H1 (cell line): ENCODE measurements at regions not wholly inside any gene's neighbourhood (a gene's known extent, or its start where the extent isn't known, plus 50 kb on each side); places are given as distances from the start of the nearest gene placed in this dataset.

Experiments
- CTCF ChIA-PET: fragments of 300-600 bp; sonication (Branson Sonifier 250); formaldehyde crosslinking; loops from one replicate; lab custom pipeline; 2021; ENCODE audit not compliant: partially characterized antibody; lab: Charles Lee
- POLR2A ChIA-PET: fragments of 300-600 bp; sonication (Branson Sonifier 250); formaldehyde crosslinking; loops from one replicate; lab custom pipeline; 2021; ENCODE audit warnings: inconsistent platforms; ENCODE audit not compliant: partially characterized antibody; lab: Charles Lee
- DNase-seq, 2 experiments: peaks; one replicate each; pipeline versions ENCODE4 v3.0.0 to v3.0.0-alpha.2; 2010 to 2022; ENCODE audit warnings: low spot score in 2 of 2, low read depth in 1 of 2, mixed read lengths in 1 of 2
- FAIRE-seq: peaks from 2 replicates; lab custom pipeline; 2011; peaks lifted over from hg19 to GRCh38; lab: Jason Lieb, UNC
- H2AFZ ChIP-seq: 2 replicates; pipeline ENCODE4 v1.8.1; 2012; ENCODE audit warnings: low read length, inconsistent platforms
- H2AK5ac ChIP-seq: 2 replicates; pipeline ENCODE4 v1.6.1; 2013; ENCODE audit warnings: low read depth, low read length
- H2BK120ac ChIP-seq: replicated peaks from 2 replicates; pipeline ENCODE3; 2013; ENCODE audit warnings: low read depth, low read length, inconsistent platforms
- H2BK12ac ChIP-seq: 2 replicates; pipeline ENCODE4 v1.6.1; 2013; ENCODE audit warnings: low read depth, low read length
- H2BK15ac ChIP-seq: 2 replicates; pipeline ENCODE4 v1.6.1; 2013; ENCODE audit warnings: low read length
- H2BK20ac ChIP-seq: 2 replicates; pipeline ENCODE4 v1.6.1; 2013; ENCODE audit warnings: low read length
- H2BK5ac ChIP-seq: 2 replicates; pipeline ENCODE4 v1.6.1; 2013; ENCODE audit warnings: low read depth, low read length
- H3K14ac ChIP-seq: 2 replicates; pipeline ENCODE4 v1.6.1; 2013; ENCODE audit warnings: inconsistent platforms; ENCODE audit not compliant: insufficient read length
- H3K18ac ChIP-seq: 2 replicates; pipeline ENCODE4 v1.6.1; 2013; ENCODE audit warnings: low read length; ENCODE audit errors: extremely low read depth
- H3K23ac ChIP-seq: 2 replicates; pipeline ENCODE4 v1.6.1; 2013; ENCODE audit warnings: inconsistent platforms; ENCODE audit not compliant: insufficient read length
- H3K23me2 ChIP-seq: 2 replicates; pipeline ENCODE4 v1.6.1; 2013; ENCODE audit warnings: low read depth, low read length
- H3K27ac ChIP-seq: 2 replicates; pipeline ENCODE4 v1.6.1; 2011; ENCODE audit warnings: low read depth, low read length, inconsistent platforms
- H3K27me3 ChIP-seq, 4 experiments: replicated peaks in 1 of 4; 1 replicate in 1 of 4; 2 replicates in 3 of 4; pipeline versions ENCODE4 v1.6.1 to v1.8.1; 2011 to 2013; ENCODE audit warnings: low read length in 3 of 4, mild to moderate bottlenecking in 3 of 4, inconsistent platforms in 2 of 4, mixed read lengths in 2 of 4, moderate library complexity in 1 of 4; ENCODE audit not compliant: control insufficient read depth in 3 of 4, insufficient read depth in 3 of 4; ENCODE audit errors: extremely low read depth in 1 of 4
- H3K36me3 ChIP-seq, 4 experiments: 2 replicates each; pipeline versions ENCODE4 v1.6.1 to v1.8.1; 2011 to 2013; ENCODE audit warnings: mild to moderate bottlenecking in 4 of 4, low read length in 3 of 4, moderate library complexity in 2 of 4, control low read depth in 1 of 4, inconsistent platforms in 1 of 4; ENCODE audit not compliant: insufficient read depth in 4 of 4, control insufficient read depth in 2 of 4
- H3K4ac ChIP-seq: replicated peaks from 2 replicates; pipeline ENCODE3; 2013; ENCODE audit warnings: low read length, low read depth, mixed read lengths, inconsistent platforms; ENCODE audit not compliant: insufficient read length
- H3K4me1 ChIP-seq, 4 experiments: replicated peaks in 1 of 4; 1 replicate in 1 of 4; 2 replicates in 3 of 4; pipeline versions ENCODE4 v1.6.1 to v1.8.1; 2011 to 2013; ENCODE audit warnings: low read length in 3 of 4, inconsistent platforms in 2 of 4, mixed read lengths in 1 of 4; ENCODE audit not compliant: insufficient read depth in 4 of 4, control insufficient read depth in 3 of 4
- H3K4me2 ChIP-seq, 2 experiments: 2 replicates each; pipeline versions ENCODE4 v1.6.1 to v1.8.1; 2011 to 2013; ENCODE audit warnings: low read depth in 2 of 2, low read length in 2 of 2, control low read depth in 1 of 2, inconsistent platforms in 1 of 2, mild to moderate bottlenecking in 1 of 2; ENCODE audit not compliant: insufficient read depth in 1 of 2
- H3K4me3 ChIP-seq, 4 experiments: fragments of 200-600, 300-600 bp in 1 of 4; sonication (generic), shearing (Covaris generic), sonication (Bioruptor Twin) in 1 of 4; 2 replicates each; pipeline versions ENCODE4 v1.5.1 to v1.8.1; 2011 to 2016; ENCODE audit warnings: low read length in 4 of 4, low read depth in 3 of 4, control low read depth in 2 of 4, inconsistent platforms in 2 of 4, mild to moderate bottlenecking in 2 of 4, mixed read lengths in 1 of 4, moderate library complexity in 1 of 4; ENCODE audit not compliant: insufficient read depth in 2 of 4; ENCODE audit errors: extremely low read depth in 1 of 4
- H3K56ac ChIP-seq: replicated peaks from 2 replicates; pipeline ENCODE3; 2013; ENCODE audit warnings: low read depth, mild to moderate bottlenecking, mixed read lengths, low read length, inconsistent platforms; ENCODE audit not compliant: insufficient read length
- H3K79me1 ChIP-seq: 2 replicates; pipeline ENCODE4 v1.6.1; 2013; ENCODE audit warnings: low read depth, low read length, control low read depth
- H3K79me2 ChIP-seq, 2 experiments: 2 replicates each; pipeline versions ENCODE4 v1.6.1 to v1.8.1; 2012 to 2013; ENCODE audit warnings: low read length in 2 of 2, mild to moderate bottlenecking in 2 of 2, inconsistent platforms in 1 of 2; ENCODE audit not compliant: insufficient read depth in 2 of 2, control insufficient read depth in 1 of 2
- H3K9ac ChIP-seq, 4 experiments: replicated peaks in 1 of 4; 1 replicate in 1 of 4; 2 replicates in 3 of 4; pipeline versions ENCODE4 v1.6.1 to v1.8.1; 2011 to 2013; ENCODE audit warnings: low read depth in 3 of 4, low read length in 3 of 4, control low read depth in 2 of 4, mild to moderate bottlenecking in 2 of 4, moderate library complexity in 2 of 4, inconsistent platforms in 1 of 4; ENCODE audit errors: extremely low read depth in 1 of 4
- H3K9me3 ChIP-seq, 2 experiments: 2 replicates each; pipeline versions ENCODE4 v1.6.1 to v1.8.1; 2012 to 2013; ENCODE audit warnings: mild to moderate bottlenecking in 2 of 2, moderate library complexity in 2 of 2, control low read depth in 1 of 2, inconsistent platforms in 1 of 2, low read depth in 1 of 2, low read length in 1 of 2, mixed read lengths in 1 of 2; ENCODE audit not compliant: insufficient read depth in 2 of 2
- H4K20me1 ChIP-seq, 2 experiments: replicated peaks in 1 of 2; 2 replicates each; pipeline versions ENCODE3 to v1.8.1; 2011 to 2013; ENCODE audit warnings: inconsistent platforms in 2 of 2, low read length in 2 of 2, mild to moderate bottlenecking in 1 of 2; ENCODE audit not compliant: insufficient read depth in 2 of 2, control insufficient read depth in 1 of 2
- H4K5ac ChIP-seq: 2 replicates; pipeline ENCODE4 v1.6.1; 2013; ENCODE audit warnings: low read length, low read depth, mixed read lengths, inconsistent platforms; ENCODE audit not compliant: insufficient read length
- H4K8ac ChIP-seq: 2 replicates; pipeline ENCODE4 v1.8.0; 2013; ENCODE audit warnings: mild to moderate bottlenecking, moderate library complexity, low read length, inconsistent platforms; ENCODE audit not compliant: insufficient read depth; ENCODE audit errors: extremely low read depth
- H4K91ac ChIP-seq: replicated peaks from 2 replicates; pipeline ENCODE3; 2013; ENCODE audit warnings: low read length, mixed read lengths, inconsistent platforms; ENCODE audit not compliant: insufficient read length
- ASH2L ChIP-seq: fragments of 200-600, 300-600 bp; sonication (generic); IDR thresholded peaks from one replicate; pipeline ENCODE4 v1.7.1; 2017; ENCODE audit warnings: low read length
- BACH1 ChIP-seq: IDR thresholded peaks from 2 replicates; pipeline ENCODE4 v1.6.1; 2012; ENCODE audit warnings: low read length, improper control_type of control experiment
- CHD2 ChIP-seq: IDR thresholded peaks from 2 replicates; pipeline ENCODE4 v1.6.1; 2012; ENCODE audit warnings: low read length, improper control_type of control experiment
- EP300 ChIP-seq, 2 experiments: IDR thresholded peaks; 1 replicate in 1 of 2; 2 replicates in 1 of 2; pipeline ENCODE4 v1.6.1; 2011 to 2012; ENCODE audit warnings: low read depth in 2 of 2, low read length in 2 of 2, mild to moderate bottlenecking in 2 of 2, borderline replicate concordance in 1 of 2, inconsistent platforms in 1 of 2, moderate library complexity in 1 of 2
- GTF2F1 ChIP-seq: IDR thresholded peaks from 2 replicates; pipeline ENCODE4 v1.6.1; 2012; ENCODE audit warnings: low read depth, low read length, improper control_type of control experiment, borderline replicate concordance
- JUN ChIP-seq: IDR thresholded peaks from 2 replicates; pipeline ENCODE4 v1.6.1; 2011; ENCODE audit warnings: low read depth, mild to moderate bottlenecking, improper control_type of control experiment, low read length
- KDM1A ChIP-seq: fragments of 200-600, 300-600 bp; sonication (generic); IDR thresholded peaks from 2 replicates; pipeline ENCODE4 v1.7.1; 2016; ENCODE audit warnings: mild to moderate bottlenecking, low read length, borderline replicate concordance
- KDM4A ChIP-seq: IDR thresholded peaks from one replicate; pipeline ENCODE4 v1.7.1; 2012; ENCODE audit warnings: low read depth, mild to moderate bottlenecking, moderate library complexity, low read length, inconsistent platforms; ENCODE audit not compliant: severe bottlenecking
- KDM5A ChIP-seq: fragments of 200-600 bp; IDR thresholded peaks from 2 replicates; pipeline ENCODE4 v1.7.1; 2012; ENCODE audit warnings: mild to moderate bottlenecking, low read length, inconsistent platforms, mixed read lengths
- MAFK ChIP-seq: IDR thresholded peaks from 2 replicates; pipeline ENCODE4 v1.6.1; 2012; ENCODE audit warnings: low read depth, mild to moderate bottlenecking, improper control_type of control experiment, low read length
- POU5F1 ChIP-seq: IDR thresholded peaks from 2 replicates; pipeline ENCODE4 v1.6.1; 2011; ENCODE audit warnings: low read depth, mild to moderate bottlenecking, low read length, moderate library complexity
- RAD21 ChIP-seq, 2 experiments: IDR thresholded peaks in 1 of 2; conservative IDR thresholded peaks in 1 of 2; 2 replicates each; pipeline ENCODE4 v1.6.1; 2011; ENCODE audit warnings: low read depth in 2 of 2, low read length in 2 of 2, improper control_type of control experiment in 1 of 2, inconsistent platforms in 1 of 2, mild to moderate bottlenecking in 1 of 2, moderate library complexity in 1 of 2
- SIX5 ChIP-seq: IDR thresholded peaks from 2 replicates; pipeline ENCODE4 v1.6.1; 2011; ENCODE audit warnings: mild to moderate bottlenecking, low read depth, low read length
- TEAD4 ChIP-seq: IDR thresholded peaks from 2 replicates; pipeline ENCODE4 v1.6.1; 2012; ENCODE audit warnings: low read depth, low read length, inconsistent platforms, mixed read lengths
- WGBS, 2 experiments: shearing (Covaris generic) in 1 of 2; methylation state at CpG; one replicate each; pipeline versions ENCODE4 v1.1.6 to v1.1.7; 2013 to 2015; ENCODE audit warnings: low lambda C conversion rate in 2 of 2, mixed read lengths in 2 of 2, inconsistent platforms in 1 of 2, low coverage in 1 of 2, missing lambda C conversion rate in 1 of 2; ENCODE audit not compliant: insufficient replicate concordance in 2 of 2, insufficient coverage in 1 of 2, insufficient read length in 1 of 2; ENCODE audit errors: extremely low coverage in 1 of 2, missing lambda C conversion rate in 1 of 2; 5-methylcytosine and 5-hydroxymethylcytosine counted together

DNA sequence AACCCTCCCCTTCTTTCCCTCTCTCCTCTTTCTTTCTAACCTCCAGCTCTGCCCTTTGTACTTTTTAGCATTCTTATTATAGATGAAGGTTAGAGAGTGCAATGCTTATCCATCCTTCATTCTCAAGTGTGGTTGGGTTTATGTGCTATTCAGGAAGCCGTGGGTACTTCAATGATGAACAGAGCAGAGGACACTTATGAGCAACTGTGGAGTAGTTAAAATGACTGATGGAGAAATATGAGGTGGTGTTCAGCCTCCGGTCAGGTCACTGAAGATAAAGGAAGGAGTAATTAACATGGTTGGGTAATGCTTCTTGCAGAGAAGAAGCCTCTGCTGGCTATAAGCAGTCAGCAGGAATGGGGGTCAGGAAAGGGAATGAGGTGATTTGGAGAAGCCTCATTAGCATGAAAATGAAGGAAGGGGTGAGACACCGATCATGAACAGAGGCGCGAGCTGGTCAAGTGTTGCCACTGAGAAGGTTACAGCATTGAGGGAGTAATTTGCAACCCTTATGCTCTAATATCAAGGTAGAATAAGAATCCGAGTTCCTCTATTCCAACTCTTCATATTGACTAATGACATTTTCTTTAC, 174.7 kb downstream of the LPIN1 start:
- WGBS, 2 experiments, result 59% methylated on average over 6 of the region's 6 CpGs; no CpG with 5 or more reads in 1 of the 2 experiments
- H4K5ac ChIP-seq, result no peak overlapping the region
- no peak overlapping the region for H3K9ac ChIP-seq
- no peak overlapping the region for H3K14ac ChIP-seq
- no peak overlapping the region for H2BK12ac ChIP-seq
- H3K18ac ChIP-seq, result no peak overlapping the region; the same call in 1 of the 2 replicates
- no peak overlapping the region for H3K27ac ChIP-seq
- no peak overlapping the region for H2BK15ac ChIP-seq
- no peak overlapping the region for H4K91ac ChIP-seq
- no peaks in the 10 kb centered on the region for H3K79me2 ChIP-seq
- no peaks in the 10 kb centered on the region for H3K79me1 ChIP-seq
- no peaks in the 10 kb centered on the region for H4K20me1 ChIP-seq
- H2BK20ac ChIP-seq, result 0 out of 2 replicates have a peak overlapping the region, but pooled peaks have one; percentile 13
- POLR2A ChIA-PET, result interaction anchor here (0.6 kb wide), 1 partner anchor 152 kb away, joined by 3 read pairs; no protein-coding TSS in a partner anchor
- no peak overlapping the region for H2BK120ac ChIP-seq
- no peaks in the 10 kb centered on the region; a peak in 1 of 7 replicates for H3K27me3 ChIP-seq
- no peak overlapping the region for H2AK5ac ChIP-seq
- H4K8ac ChIP-seq, result no peak overlapping the region
- H3K4me2 ChIP-seq, result 0 out of 4 replicates have a peak overlapping the region, but pooled peaks of 1 of the 2 experiments have one; percentile 28
- no peak overlapping the region for H3K23ac ChIP-seq
- no peak overlapping the region for H3K4me3 ChIP-seq
- FAIRE-seq (no peak), DNase-seq (no peak)
- no peaks in the 10 kb centered on the region for H3K36me3 ChIP-seq
- H3K9me3 ChIP-seq, result no peaks in the 10 kb centered on the region; a peak in 1 of 4 replicates
- H3K56ac ChIP-seq, result no peak overlapping the region
- H3K23me2 ChIP-seq, result no peaks in the 10 kb centered on the region
- CTCF ChIA-PET, result interaction anchor here (0.6 to 1.4 kb wide), 5 partner anchors 20 to 1939 kb away, joined by 3 to 5 read pairs (median 3); no protein-coding TSS in a partner anchor
- no peak overlapping the region for H2AFZ ChIP-seq
- no peak overlapping the region for H2BK5ac ChIP-seq
- H3K4me1 ChIP-seq, result peaks cover 0 to 6% (median 2%) of the 10 kb centered on the region in 4 experiments; a peak in 4 of 7 replicates
- H3K4ac ChIP-seq, result no peak overlapping the region
- TF ChIP-seq KDM1A (no peak), SIX5 (no peak), CHD2 (no peak), RAD21 (IDR thresholded peaks at IDR 0.05 in 1 of 2, conservative IDR thresholded peaks at IDR 0.05 in 1 of 2; ENCODE audit: low read depth in 2 of 2, low read length in 2 of 2) (no peak), POU5F1 (no peak), KDM5A (no peak), KDM4A (no peak), BACH1 (no peak), EP300 (IDR thresholded peaks at IDR 0.05; ENCODE audit: borderline replicate concordance in 1 of 2, low read depth in 2 of 2, low read length in 2 of 2) (no peak), JUN (no peak), ASH2L (no peak), TEAD4 (no peak), MAFK (no peak), GTF2F1 (no peak)
